GM19240 (cell line): ENCODE measurements at regions not wholly inside any gene's neighbourhood (a gene's known extent, or its start where the extent isn't known, plus 50 kb on each side); places are given as distances from the start of the nearest gene placed in this dataset.
A peak's percentile ranks its signal among the peaks of the same experiment; 100 is the strongest.

Experiments used
- DNase-seq: peaks from one replicate; pipeline ENCODE4 v3.0.0; 2011; ENCODE audit warnings: low spot score; ENCODE audit not compliant: insufficient read length

DNA sequence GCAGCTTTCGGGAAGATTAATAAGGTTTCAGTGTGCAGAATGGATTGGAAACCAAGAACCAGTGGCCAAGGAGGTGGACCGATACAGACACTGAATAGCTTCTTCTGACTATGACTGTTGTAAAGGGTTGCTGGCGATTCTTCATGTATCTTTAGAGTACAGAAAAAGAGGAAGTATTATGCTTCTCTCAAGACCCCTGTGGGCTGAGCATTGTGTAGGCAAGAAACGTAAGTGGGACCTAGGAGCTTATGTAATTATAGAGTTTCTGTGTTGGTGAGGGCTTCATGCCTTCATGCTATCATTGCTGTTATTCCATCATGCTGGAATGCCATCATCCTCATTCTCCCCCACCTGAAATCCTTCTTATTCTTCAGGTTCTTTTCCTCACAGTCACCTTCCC is 105.4 kb upstream of the AKIRIN2 start:
- peak; percentile 46 for DNase-seq

DNA sequence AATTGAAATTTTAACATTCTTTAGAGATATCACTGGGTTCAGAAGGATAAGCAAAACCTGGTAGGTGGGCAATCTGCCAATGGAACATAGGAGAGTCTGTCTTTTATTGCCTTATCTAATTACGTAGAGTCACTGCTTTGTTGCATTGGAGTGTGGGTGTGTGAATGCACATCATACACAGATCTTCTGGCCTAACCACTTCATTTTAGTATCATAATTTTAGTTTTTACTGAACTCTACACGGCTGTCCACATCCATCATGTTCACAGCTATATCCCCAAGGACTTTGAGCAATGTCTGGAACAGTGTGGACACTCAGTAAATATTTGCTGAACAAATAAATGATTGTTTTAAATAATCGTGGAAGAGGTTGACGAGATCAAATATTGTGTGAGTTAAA is 104.6 kb upstream of the AKIRIN2 start:
- no peak for DNase-seq

DNA sequence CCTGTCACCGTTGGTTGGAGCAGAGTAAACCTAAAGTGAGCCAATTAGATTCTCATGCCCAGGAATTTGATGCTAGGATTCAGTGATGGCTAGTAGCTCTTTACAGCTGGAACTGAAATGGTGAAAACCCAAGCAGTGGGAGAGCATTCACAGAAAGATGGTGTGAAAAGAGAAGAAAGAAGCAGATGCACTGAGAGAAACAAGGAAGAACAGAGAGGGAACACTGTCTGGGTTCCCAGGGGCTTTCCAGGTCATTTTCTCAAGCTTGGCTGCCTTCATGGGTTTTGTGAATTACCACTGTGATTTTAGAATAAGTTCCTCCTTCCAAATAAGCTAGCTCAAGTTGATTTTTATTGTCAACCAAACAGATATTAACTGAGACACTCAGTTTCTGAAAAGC is 104.1 kb upstream of the AKIRIN2 start:
- no peak for DNase-seq

DNA sequence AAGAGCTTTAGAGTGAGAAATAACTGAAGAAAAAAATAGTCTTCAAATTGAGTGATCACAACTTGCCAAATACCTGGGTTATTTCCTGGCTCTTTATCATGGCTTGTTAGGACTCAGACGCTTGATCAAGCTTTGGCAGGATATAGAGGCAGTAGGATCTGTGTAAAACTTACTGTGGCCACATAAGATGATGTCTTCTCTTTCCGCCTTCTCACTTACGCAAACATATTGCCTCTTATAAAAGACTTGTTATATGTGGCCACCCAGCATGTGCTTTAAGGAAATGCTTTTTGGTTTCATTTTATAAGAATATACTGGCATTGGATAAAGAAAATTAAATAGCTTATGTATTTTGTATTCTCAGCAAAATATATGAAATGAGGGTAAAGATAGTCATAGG is 101.8 kb upstream of the AKIRIN2 start:
- no peak for DNase-seq

DNA sequence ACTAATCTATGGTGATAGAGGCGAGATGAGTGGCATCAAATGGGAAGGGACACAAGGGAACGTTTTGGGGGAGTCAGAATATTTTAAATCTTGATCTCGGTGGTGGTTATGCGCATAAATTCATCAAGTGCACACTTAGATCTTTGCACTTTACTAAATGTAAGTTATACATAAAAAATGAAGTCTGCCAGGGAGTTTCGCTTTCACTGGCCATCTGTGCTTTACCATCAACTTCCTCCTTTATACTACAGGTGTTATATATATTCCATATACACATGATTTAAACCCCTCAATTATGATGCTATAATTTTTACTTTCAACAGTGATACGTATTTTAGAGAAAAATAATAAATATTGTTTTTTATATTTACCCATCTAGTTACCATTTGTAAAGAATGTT is 97.6 kb upstream of the AKIRIN2 start:
- no peak for DNase-seq

DNA sequence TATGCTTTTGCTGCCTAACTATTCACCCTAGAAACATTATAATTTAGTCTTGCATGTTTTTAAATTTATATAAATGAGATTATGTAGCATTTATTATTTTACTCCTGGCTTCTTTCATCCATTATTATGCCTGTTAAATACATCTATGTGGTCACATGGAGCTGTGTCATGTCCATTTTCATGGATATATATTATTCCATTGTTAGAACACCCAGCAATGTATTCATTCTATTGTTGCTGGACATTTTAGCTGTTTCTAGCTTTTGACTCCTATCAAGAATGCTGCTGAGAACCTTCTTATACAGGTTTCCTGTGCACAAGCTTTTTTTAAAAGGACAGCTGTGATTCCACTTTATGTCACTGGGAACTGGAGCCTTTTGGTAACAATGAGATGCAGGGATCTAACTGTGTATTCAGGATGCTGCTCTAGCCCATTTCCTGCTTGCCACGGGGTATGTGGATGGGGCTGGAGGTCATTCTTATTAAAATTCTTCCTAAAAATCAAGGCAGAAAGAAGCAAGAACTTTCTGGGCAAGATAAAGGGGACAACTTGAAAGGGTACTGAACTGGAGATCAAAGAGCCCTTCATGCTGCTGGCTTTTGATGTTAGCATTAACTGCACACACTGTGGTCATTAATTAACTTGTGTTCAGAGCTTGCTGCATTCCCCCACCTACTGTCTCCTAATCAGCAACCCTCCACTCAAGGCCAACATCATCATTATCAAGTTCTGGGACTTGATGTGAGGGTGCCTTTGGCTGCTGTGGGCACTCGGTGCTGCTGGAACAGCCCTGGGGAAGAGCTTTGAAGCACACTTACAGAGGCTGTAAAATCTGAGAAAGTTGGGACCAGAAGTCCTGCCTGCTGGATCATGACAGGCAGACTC is 96.6 kb upstream of the AKIRIN2 start:
- no peak for DNase-seq

DNA sequence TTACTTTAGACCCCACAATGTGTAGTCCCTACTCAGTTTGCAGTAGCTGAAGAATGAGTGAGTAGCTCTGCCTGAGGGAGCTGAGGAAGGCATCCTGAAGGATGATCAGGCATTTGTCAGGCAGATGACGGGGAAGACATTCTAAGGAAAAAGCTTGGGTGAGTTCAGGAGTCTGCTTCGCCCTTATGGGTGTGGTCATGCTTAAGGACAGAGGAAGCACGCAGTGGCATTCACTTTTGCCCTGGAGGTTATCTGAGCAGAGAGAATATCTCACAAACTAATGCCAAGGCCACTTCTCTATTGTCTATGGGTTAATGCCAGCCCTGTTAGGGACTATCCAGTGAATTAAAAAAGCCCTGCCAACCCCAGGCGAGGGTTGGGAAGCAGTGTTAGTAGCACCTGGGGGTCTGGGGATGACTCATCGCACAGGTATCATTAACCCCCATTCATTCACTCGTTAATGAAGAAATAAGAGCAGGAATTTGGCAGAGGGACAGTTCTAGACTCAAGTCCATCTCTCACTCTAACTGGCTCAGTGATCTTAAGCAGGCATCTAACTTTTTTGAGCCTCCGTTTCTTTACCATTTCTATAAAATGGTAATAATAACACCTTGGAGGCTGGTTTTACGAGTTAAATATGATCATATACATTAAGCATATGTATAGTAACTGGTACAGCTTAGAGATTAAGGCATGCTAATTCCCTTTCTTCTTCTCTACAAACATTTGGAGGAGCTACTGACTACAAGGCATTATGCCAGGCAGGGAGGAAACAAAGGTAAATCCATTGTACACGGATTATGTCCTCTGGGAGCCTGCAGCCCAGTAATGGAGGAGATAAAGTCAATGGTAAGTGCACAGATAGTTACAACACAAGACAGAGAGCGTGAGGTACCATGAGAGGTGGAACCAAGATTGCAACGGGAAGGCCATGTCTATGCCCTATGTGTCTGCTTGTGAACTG is 93.2 kb upstream of the AKIRIN2 start:
- DNase-seq: no peak

DNA sequence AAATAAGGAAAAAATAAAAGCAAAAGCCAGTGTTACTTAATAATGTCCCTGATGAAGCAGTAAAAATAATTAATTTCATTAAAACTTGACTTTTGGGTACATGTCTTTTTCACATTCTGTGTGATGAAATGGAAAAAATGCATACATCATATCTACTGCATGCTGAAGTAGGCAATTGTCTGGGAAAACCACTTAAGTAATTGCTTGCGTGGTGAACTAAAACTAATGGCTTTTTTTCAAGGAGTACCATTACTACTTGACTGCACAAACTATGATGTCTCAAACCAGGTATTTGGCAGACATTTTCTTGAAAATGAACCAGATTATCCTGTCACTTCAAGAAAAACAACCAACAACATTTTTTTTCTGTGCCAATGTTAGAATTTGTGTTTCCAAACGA is 91.3 kb upstream of the AKIRIN2 start:
- DNase-seq: no peak

DNA sequence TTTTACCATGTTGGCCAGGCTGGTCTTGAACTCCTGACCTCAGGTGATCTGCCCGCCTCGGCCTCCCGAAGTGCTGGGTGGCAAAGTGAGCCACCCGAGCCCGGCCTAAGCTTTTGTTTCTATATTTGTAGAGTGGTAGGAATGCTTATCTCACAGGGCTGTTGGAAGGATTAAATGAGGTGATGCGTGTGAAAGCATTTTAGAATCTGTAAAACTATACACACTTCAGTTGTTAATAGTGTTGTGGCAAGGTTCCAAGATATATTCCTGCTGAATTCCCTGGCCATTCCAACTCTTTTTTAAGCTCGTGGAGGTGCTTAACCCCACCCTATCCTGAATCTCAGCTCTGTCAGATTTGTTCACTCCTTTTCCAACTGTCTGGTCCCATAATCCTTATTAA is 89.9 kb upstream of the AKIRIN2 start:
- no peak for DNase-seq

DNA sequence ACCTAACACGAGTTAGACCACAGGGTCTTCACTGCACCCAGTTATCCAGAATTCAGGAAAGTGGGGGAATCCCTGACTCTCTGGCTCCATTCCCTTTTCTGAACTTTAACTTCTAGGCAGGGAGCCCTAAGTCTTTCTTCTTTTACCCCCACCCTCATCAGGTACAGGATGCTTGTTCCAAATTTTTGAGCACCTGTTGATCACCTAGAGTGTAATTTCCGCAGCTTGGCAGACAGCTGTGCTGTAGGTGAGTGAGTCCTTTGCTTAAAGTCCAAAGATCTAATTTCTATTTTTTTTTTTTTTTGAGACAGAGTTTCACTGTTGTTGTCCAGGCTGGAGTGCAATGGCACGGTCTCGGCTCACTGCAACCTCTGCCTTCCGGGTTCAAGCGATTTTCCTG is 89.5 kb upstream of the AKIRIN2 start:
- DNase-seq: no peak

DNA sequence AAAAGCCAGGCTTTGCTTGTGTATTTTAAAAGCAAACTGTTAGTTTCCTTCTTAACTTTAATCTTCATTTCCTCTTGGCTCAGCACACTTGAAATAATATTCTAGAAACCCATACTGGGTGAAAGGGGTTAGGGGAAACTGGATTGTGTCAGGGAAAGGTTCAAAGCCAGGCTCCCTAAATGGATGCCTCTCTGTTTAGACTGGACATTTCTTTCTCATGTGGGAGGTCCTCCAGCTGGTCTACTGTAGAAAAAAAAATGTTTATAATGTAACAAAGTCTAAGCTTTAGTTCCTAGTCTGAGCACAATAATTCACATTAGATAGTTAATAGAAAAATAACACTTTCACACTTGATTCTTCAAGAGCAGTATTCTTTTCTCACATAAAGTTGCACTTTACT is 89.0 kb upstream of the AKIRIN2 start:
- no peak for DNase-seq

DNA sequence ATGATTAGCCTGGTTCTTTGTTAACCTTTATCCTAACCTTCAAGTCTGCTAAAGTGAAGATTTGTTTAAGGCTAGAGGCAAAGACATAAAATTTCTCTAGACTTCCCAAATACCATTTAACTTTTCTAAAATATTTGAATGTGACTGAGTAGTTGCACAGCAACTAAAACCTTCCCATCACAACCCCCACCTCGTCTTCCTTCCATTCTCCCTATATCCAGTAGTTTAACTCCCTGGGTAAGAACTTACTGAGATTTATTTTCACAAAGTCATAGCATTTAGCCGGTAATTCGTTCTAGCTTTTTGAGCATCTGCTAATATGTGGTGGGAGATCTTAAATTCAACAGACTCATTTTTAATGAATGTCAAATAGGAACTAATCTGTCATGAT is 87.9 kb upstream of the AKIRIN2 start:
- DNase-seq: no peak

DNA sequence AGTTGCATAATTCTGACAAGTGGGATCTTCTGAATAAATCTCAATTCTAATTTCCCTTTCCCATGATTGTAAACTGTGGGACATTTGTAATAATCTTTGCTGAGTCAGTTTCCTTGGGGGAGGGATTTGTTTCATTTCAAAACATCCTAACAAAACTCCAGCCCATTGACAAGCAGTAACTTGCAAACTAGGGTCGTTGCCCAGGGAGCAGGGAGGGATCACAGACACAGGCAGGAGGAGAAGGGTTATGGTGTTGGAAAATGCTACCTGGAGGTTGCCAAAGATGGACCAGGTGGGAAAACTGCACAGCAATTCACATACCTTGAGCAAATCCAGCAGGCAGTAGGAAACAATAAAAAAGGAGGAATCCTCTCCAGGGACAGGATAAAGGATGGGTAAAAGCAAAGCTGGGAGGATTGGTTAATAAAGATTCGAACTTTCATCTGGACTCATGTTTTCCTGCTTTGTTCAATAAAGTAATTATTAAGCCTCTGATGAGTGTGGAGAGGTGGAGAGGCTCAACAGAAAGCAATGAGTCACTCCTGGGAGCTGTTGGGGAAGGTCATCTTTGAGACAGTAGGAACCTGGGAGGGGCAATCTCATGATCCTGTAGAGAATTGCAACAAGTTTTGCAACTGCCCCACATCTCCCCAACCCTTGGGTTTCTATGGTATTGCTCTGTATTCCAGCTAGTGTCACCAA is 87.3 kb upstream of the AKIRIN2 start:
- DNase-seq: no peak

DNA sequence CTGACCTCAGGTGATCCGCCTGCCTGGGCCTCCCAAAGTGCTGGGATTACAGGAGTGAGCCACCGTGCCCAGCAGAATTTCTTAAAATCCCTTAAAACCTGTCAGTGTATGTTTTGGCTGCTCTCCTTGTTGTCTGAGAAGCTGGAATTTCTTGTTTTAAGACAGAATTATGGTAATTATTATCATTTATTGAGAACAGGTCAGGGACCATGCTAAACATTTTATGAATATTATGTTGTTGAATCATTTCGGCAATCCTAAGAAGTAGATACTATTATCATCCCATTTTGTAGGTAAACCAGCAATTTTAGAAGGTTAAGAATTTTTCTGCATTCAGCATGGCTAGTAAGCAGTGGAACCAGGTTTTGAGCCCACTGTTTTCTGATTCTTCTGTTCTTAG is 86.1 kb upstream of the AKIRIN2 start:
- DNase-seq: no peak

DNA sequence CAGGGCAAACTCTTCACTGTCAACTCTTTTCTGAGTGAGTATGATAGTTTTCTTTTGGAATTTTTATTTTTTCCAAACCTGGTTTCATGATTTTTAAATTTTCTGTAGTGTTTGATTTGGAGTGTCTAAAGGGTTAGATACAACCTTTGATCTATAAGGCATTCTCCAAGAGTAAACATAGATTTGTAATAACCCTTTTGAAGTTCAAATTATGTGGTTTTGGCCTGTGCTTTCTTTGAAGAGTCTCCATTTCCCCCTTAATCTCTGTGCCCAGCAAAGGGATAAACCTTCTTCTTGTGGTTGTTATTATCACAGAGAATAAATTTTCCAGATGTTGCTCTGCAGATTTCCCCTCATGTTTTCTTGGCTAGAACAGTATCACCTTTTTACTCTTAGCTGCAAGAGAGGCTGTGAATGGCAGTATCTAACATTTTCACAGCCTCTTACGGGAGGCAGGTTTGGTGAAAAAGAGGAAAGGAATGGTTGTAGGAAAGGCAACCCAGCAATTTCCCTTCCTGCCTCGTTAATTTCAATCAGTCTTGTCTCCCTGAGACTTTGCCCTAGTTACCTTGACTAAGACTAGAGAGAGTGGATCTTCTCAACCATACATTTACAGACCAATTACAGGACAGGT is 83.3 kb upstream of the AKIRIN2 start:
- DNase-seq: no peak

DNA sequence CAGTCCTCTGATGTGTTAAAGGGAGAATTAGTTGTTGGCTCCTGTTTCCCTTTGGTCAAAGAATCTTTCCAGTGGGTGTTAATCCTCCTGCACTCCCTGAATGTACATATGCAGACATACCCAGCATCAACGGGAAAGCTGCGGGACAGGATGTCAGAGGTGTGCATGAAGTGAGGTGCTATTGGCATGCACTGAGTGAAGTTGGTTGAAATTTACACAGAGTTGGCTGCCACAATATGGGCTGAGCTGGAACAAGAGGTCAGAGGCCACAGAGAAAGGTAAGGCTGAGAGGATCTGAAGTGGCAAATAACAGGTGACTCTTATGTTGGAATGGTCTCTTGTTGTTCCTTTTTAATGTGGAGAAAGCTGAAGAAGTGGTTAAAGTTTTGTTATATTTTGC is 82.7 kb upstream of the AKIRIN2 start:
- DNase-seq: no peak

DNA sequence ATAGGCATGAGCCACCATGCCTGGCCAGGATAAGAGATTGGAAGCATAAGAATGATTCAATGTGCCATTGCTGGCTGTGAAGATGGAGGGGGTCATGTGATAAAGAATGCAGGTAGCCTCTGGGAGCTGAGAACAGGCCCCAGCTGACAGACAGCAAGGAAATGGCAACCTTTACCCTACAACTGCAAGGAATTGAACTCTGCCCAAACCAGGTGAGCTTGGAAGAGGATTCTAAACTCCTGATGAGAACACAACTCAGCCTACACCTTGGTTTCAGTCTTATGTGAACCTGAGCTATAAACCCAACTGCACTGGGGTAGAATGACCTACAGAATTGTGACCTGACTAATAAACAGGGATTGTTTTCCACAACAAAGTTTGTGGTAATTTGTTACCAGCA is 82.0 kb upstream of the AKIRIN2 start:
- no peak for DNase-seq

DNA sequence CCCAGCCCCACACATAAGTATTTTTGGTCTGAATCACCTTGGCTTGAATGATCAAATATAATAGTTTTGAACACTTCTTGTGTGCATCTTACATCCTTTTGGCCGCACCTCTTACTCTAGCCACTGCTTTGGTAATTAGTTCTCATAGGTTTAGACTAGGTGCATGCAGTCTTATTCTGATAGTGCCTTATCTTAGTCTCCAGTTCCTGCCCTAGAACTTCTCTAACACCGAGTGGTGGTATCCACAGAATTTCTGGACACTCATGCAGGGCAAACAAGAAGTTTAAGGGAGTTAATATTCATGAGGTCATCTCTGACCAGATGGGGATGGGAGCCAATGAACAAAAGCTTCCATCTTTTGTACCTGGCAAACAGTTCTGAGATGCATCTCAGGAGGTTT is 77.5 kb upstream of the AKIRIN2 start:
- DNase-seq: no peak

DNA sequence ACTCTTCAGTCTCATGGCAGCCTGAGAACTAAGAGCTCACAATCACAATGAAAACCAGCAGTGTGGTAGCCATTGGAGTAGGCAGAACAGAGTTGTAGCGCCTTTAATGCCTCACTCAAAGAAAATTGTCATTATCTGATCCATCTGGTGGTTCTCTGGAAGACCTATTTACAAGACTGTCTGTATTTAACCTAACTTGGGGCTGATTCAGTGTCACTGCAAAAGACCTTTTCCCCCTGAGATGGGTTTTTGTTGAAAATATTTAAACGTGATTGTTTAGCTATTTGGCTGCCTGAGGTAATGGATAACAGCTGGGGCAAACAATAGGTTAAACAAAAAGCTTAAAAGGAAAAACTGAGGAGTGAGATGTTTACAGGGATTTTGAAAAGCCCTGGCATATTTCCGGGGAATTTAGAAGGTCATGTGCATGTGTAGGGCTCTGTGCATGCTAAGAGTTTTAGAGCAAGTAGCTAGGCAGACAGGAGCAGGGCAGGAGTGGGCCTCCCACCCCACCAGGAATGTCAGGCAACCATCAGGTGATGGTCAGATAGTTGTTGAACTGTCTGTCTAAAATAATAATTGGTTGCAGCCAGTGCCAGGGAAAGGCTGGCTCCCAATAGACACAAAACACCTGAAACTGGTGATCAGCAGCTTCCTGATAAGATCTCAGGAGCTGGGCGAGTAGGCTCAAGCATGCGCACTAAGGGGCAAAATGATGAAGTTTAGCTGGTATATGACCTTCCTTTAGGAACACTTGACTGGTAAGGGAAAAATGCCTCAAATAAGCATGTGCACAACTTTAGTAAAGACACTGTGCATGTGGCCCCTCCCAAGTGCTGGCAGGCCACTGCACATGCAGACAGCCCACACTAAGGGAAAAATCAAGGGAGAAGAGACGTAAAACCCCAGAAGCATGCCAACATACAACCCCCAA is 70.8 kb upstream of the AKIRIN2 start:
- DNase-seq: no peak

DNA sequence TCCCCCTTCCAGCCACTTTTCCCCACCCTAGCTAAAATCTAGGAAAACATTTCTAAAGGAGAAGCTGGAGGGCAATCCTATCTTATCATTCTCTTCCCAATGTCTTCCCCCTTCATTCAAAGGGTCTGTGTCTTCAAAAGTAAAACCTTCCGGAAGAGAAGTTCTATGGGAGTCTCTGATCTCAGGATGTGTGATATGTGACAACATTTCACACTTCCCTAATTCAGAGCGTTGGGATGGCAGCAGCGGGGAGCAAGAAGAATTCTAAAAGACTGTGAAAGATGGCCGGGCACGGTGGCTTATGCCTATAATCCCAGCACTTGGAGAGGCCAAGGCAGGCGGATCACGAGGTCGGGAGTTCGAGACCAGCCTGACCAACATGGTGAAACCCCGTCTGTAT is 65.4 kb upstream of the AKIRIN2 start:
- no peak for DNase-seq
